Keratinocyte (primary cell): ENCODE measurements at regions not wholly inside any gene's neighbourhood (a gene's known extent, or its start where the extent isn't known, plus 50 kb on each side); places are given as distances from the start of the nearest gene placed in this dataset.

Experiments
- EZH2 ChIP-seq: IDR thresholded peaks from one replicate; pipeline ENCODE4 v1.6.1; 2012; ENCODE audit warnings: inconsistent platforms, mild to moderate bottlenecking, low read length, moderate library complexity
- TF ChIP-seq, protein P1 (sequence below), 3 experiments: IDR thresholded peaks in 1 of 3; conservative IDR thresholded peaks in 1 of 3; optimal IDR thresholded peaks in 1 of 3; 2 replicates in 2 of 3; 3 replicates in 1 of 3; pipeline versions ENCODE3 to v1.5.1; 2011; ENCODE audit warnings: low read length in 3 of 3, mild to moderate bottlenecking in 3 of 3, moderate library complexity in 2 of 3, control low read depth in 1 of 3, inconsistent platforms in 1 of 3; ENCODE audit not compliant: insufficient read depth in 2 of 3; ENCODE audit errors: extremely low read depth in 1 of 3

DNA sequence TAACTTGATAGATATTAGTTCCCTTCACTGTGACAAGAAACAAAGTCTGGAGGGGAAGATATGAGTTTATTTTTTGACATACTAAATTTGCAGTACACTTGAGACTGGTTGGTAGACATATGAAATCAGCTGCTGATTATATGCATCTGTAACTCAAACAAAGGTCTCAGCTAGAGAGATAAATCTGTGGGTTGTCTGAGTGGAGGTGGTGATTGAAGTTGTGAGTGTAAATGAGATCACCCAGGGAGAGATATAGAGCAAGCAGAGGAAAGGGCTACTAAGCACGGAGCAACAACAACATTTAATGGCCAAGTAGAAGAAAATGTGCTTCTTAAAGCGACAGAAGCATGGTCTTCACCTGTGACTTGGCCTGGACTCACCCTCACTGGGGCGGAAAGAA lies 173.2 kb upstream of the EYA4 start:
- TF ChIP-seq, protein P1, sequence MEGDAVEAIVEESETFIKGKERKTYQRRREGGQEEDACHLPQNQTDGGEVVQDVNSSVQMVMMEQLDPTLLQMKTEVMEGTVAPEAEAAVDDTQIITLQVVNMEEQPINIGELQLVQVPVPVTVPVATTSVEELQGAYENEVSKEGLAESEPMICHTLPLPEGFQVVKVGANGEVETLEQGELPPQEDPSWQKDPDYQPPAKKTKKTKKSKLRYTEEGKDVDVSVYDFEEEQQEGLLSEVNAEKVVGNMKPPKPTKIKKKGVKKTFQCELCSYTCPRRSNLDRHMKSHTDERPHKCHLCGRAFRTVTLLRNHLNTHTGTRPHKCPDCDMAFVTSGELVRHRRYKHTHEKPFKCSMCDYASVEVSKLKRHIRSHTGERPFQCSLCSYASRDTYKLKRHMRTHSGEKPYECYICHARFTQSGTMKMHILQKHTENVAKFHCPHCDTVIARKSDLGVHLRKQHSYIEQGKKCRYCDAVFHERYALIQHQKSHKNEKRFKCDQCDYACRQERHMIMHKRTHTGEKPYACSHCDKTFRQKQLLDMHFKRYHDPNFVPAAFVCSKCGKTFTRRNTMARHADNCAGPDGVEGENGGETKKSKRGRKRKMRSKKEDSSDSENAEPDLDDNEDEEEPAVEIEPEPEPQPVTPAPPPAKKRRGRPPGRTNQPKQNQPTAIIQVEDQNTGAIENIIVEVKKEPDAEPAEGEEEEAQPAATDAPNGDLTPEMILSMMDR (optimal IDR thresholded peaks at IDR 0.05 in 1 of 3, IDR thresholded peaks at IDR 0.05 in 1 of 3, conservative IDR thresholded peaks at IDR 0.05 in 1 of 3; ENCODE audit: extremely low read depth in 1 of 3, insufficient read depth in 2 of 3, low read length in 3 of 3): no peak
- no peak for TF ChIP-seq EZH2
